H1 (cell line): ENCODE measurements at regions not wholly inside any gene's neighbourhood (a gene's known extent, or its start where the extent isn't known, plus 50 kb on each side); places are given as distances from the start of the nearest gene placed in this dataset.

Experiments
- JUND ChIP-seq: IDR thresholded peaks from 2 replicates; pipeline ENCODE4 v1.6.1; 2011; ENCODE audit warnings: mild to moderate bottlenecking, improper control_type of control experiment, low read length
- POU5F1 ChIP-seq: IDR thresholded peaks from 2 replicates; pipeline ENCODE4 v1.6.1; 2011; ENCODE audit warnings: low read depth, mild to moderate bottlenecking, low read length, moderate library complexity

- TF ChIP-seq POU5F1 (no peak), JUND (no peak)
Observed at GRCh38 chr1:73711089-73711488, 486.9 kb downstream of the LRRIQ3 start (continued).
